Mucosa of rectum (tissue), 2 donors: ENCODE measurements at regions not wholly inside any gene's neighbourhood (a gene's known extent, or its start where the extent isn't known, plus 50 kb on each side); places are given as distances from the start of the nearest gene placed in this dataset.

Experiments used
- H3K27ac ChIP-seq, 2 donors: one replicate each; pipeline ENCODE4 v1.7.0; 2013; ENCODE audit warnings: inconsistent platforms in 2 of 2, low read depth in 2 of 2, low read length in 2 of 2
- H3K27me3 ChIP-seq, 2 donors: one replicate each; pipeline ENCODE4 v1.7.0; 2013; ENCODE audit warnings: low read length in 2 of 2; ENCODE audit not compliant: control insufficient read depth in 2 of 2, insufficient read depth in 2 of 2
- H3K36me3 ChIP-seq, 2 donors: one replicate each; pipeline ENCODE4 v1.7.0; 2013; ENCODE audit warnings: low read length in 2 of 2; ENCODE audit not compliant: control insufficient read depth in 2 of 2, insufficient read depth in 2 of 2
- H3K4me1 ChIP-seq, 2 donors: one replicate each; pipeline ENCODE4 v1.7.0; 2013; ENCODE audit warnings: low read length in 2 of 2, mild to moderate bottlenecking in 1 of 2; ENCODE audit not compliant: control insufficient read depth in 2 of 2, insufficient read depth in 2 of 2
- H3K4me3 ChIP-seq, 2 donors: one replicate each; pipeline ENCODE4 v1.7.0; 2013; ENCODE audit warnings: low read length in 2 of 2
- H3K9ac ChIP-seq, 2 donors: one replicate each; pipeline ENCODE4 v1.7.0; 2013; ENCODE audit warnings: low read length in 2 of 2, low read depth in 1 of 2, mild to moderate bottlenecking in 1 of 2
- H3K9me3 ChIP-seq, 2 donors: one replicate each; pipeline ENCODE4 v1.7.0; 2013; ENCODE audit warnings: low read length in 2 of 2; ENCODE audit not compliant: control insufficient read depth in 2 of 2
- donor health status: healthy.
- donor health status: Normal muscosa, but diverticular disease.

GRCh38 chr1:57644667-57645066 lies 220.8 kb upstream of the DAB1 start:
- H3K9ac ChIP-seq = no peak overlapping the region
- no peaks in the 10 kb centered on the region for H3K27me3 ChIP-seq
- no peaks in the 10 kb centered on the region for H3K9me3 ChIP-seq
- H3K27ac ChIP-seq = no peak overlapping the region
- no peak overlapping the region for H3K4me3 ChIP-seq
- no peaks in the 10 kb centered on the region for H3K36me3 ChIP-seq
- H3K4me1 ChIP-seq = no peaks in the 10 kb centered on the region

GRCh38 chr1:57638239-57638638 lies 214.4 kb upstream of the DAB1 start:
- H3K4me3 ChIP-seq = no peak overlapping the region

GRCh38 chr1:57637155-57637554 lies 213.3 kb upstream of the DAB1 start:
- H3K4me3 ChIP-seq = no peak overlapping the region
- no peaks in the 10 kb centered on the region for H3K36me3 ChIP-seq

More at GRCh38 chr1:57638239-57638638, 214.4 kb upstream of the DAB1 start:
- Histone ChIP-seq H3K36me3 (no peaks in the 10 kb centered on the region), H3K4me1 (no peaks in the 10 kb centered on the region), H3K9ac (no peak overlapping the region), H3K27ac (no peak overlapping the region), H3K27me3 (no peaks in the 10 kb centered on the region), H3K9me3 (no peaks in the 10 kb centered on the region)

GRCh38 chr1:57633881-57634280 lies 210.0 kb upstream of the DAB1 start:
- Histone ChIP-seq H3K9ac (no peak overlapping the region), H3K9me3 (no peaks in the 10 kb centered on the region), H3K27me3 (no peaks in the 10 kb centered on the region), H3K36me3 (no peaks in the 10 kb centered on the region), H3K4me3 (no peak overlapping the region), H3K27ac (no peak overlapping the region), H3K4me1 (no peaks in the 10 kb centered on the region)

More at GRCh38 chr1:57637155-57637554, 213.3 kb upstream of the DAB1 start:
- Histone ChIP-seq H3K27me3 (no peaks in the 10 kb centered on the region), H3K4me1 (no peaks in the 10 kb centered on the region), H3K9me3 (no peaks in the 10 kb centered on the region), H3K9ac (no peak overlapping the region), H3K27ac (no peak overlapping the region)

- Histone ChIP-seq H3K9me3 (no peaks in the 10 kb centered on the region), H3K9ac (no peak overlapping the region), H3K27ac (no peak overlapping the region), H3K36me3 (no peaks in the 10 kb centered on the region), H3K4me1 (no peaks in the 10 kb centered on the region), H3K27me3 (no peaks in the 10 kb centered on the region), H3K4me3 (no peak overlapping the region)
Measured at GRCh38 chr1:57633056-57633455, 209.2 kb upstream of the DAB1 start.

- H3K9ac ChIP-seq = no peak overlapping the region
- no peaks in the 10 kb centered on the region for H3K9me3 ChIP-seq
- H3K27me3 ChIP-seq = no peaks in the 10 kb centered on the region
- no peak overlapping the region for H3K4me3 ChIP-seq
- H3K4me1 ChIP-seq = no peaks in the 10 kb centered on the region
- H3K36me3 ChIP-seq = no peaks in the 10 kb centered on the region
- no peak overlapping the region for H3K27ac ChIP-seq
Measured at GRCh38 chr1:57632401-57632800, 208.5 kb upstream of the DAB1 start.

- Histone ChIP-seq H3K36me3 (no peaks in the 10 kb centered on the region), H3K9me3 (no peaks in the 10 kb centered on the region), H3K4me3 (no peak overlapping the region), H3K27ac (no peak overlapping the region), H3K4me1 (no peaks in the 10 kb centered on the region), H3K27me3 (no peaks in the 10 kb centered on the region), H3K9ac (no peak overlapping the region)
Measured at GRCh38 chr1:57627612-57628011, 203.8 kb upstream of the DAB1 start.

- no peaks in the 10 kb centered on the region for H3K9me3 ChIP-seq
- no peak overlapping the region for H3K4me3 ChIP-seq
- H3K27me3 ChIP-seq = no peaks in the 10 kb centered on the region
- no peak overlapping the region for H3K27ac ChIP-seq
- no peaks in the 10 kb centered on the region for H3K4me1 ChIP-seq
- no peaks in the 10 kb centered on the region for H3K36me3 ChIP-seq
- no peak overlapping the region for H3K9ac ChIP-seq
Measured at GRCh38 chr1:57623791-57624538, 200.1 kb upstream of the DAB1 start.

GRCh38 chr1:57623039-57623790 lies 199.4 kb upstream of the DAB1 start:
- no peaks in the 10 kb centered on the region for H3K4me1 ChIP-seq
- no peaks in the 10 kb centered on the region for H3K27me3 ChIP-seq
- no peak overlapping the region for H3K9ac ChIP-seq
- no peak overlapping the region for H3K4me3 ChIP-seq
- no peaks in the 10 kb centered on the region for H3K9me3 ChIP-seq
- H3K27ac ChIP-seq = no peak overlapping the region
- H3K36me3 ChIP-seq = no peaks in the 10 kb centered on the region

- H3K9me3 ChIP-seq = no peaks in the 10 kb centered on the region
- no peak overlapping the region for H3K27ac ChIP-seq
- no peak overlapping the region for H3K9ac ChIP-seq
- H3K36me3 ChIP-seq = no peaks in the 10 kb centered on the region
- H3K4me1 ChIP-seq = no peaks in the 10 kb centered on the region
- no peak overlapping the region for H3K4me3 ChIP-seq
- no peaks in the 10 kb centered on the region for H3K27me3 ChIP-seq
Measured at GRCh38 chr1:57621776-57622175, 197.9 kb upstream of the DAB1 start.
